ENCODE measurements at regions not wholly inside any gene's neighbourhood (a gene's known extent, or its start where the extent isn't known, plus 50 kb on each side); places are given as distances from the start of the nearest gene placed in this dataset.

DNA sequence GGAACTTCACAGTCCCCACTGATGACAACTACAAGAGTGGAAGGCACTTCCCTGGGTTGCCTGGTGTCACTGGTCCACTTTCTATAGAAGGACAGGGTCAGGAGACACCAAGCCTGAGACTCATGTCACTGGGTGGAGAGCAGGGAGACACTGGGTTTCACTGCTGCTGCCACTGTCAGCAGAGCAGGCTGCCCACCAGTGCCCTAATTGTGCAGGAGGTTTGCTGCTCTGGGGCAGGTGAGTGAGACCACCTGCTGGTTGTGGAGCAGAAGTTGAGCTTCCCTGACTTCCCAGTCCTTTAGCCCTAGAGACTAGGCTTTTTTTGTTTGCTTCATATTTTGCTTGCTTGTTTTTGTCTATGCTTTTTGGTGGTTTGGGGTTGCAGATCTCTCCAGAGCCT, 528.4 kb upstream of the RGMA start:
- H3K4me1 ChIP-seq (ENCODE audit: control insufficient read depth, insufficient read depth, low read length): no peaks in the 10 kb centered on the region
- H3K9me3 ChIP-seq (ENCODE audit: control insufficient read depth, low read depth, low read length): no peaks in the 10 kb centered on the region
- no peaks in the 10 kb centered on the region for H3K36me3 ChIP-seq (ENCODE audit: control insufficient read depth, insufficient read depth, low read length)
- no peak overlapping the region for H3K4me3 ChIP-seq (ENCODE audit: low read length)
- no peak overlapping the region for H3K27ac ChIP-seq (ENCODE audit: low read length)
- H3K27me3 ChIP-seq (ENCODE audit: control insufficient read depth, insufficient read depth, low read length): no peaks in the 10 kb centered on the region
- DNase-seq: no peak

DNA sequence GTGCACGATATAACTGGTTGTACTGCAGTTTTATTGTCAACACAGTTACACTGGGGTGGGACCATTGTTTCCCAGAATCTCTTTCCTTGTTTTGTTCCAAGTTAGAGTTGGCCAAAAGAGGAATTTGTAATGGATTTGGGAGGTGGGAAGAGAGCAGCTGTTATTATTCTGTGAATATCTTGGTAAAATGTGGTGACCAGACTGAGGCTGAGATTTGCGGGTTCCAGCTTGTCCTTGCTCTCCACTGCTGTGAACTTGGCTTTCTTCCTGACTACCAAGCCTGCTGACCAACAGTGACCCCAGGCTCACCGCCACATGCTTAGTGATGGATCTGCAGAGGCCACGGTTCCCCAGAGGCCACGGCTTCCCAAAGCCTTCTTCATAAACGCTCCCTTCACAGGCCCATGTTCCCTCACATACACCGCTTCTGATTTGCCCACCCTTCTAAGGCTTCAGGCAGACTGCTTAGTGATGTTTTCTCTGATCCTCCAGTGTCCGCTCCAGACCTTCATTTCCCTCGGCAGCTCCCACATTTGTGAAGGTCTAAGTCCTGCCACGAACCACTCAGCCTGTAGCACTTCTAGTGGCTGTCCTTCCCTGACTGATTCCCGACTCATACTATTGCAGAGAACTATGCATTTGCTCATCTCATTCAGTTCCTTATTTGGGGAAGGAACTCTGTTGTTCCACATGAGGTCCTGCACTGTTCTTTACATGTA, 525.5 kb upstream of the RGMA start:
- DNase-seq: no peak
- H3K4me3 ChIP-seq (ENCODE audit: low read length): no peak overlapping the region
- 100% methylated on average over 1 of the region's 11 CpGs for WGBS (ENCODE audit: insufficient coverage, low lambda C conversion rate)
- H3K36me3 ChIP-seq (ENCODE audit: control insufficient read depth, insufficient read depth, low read length): no peaks in the 10 kb centered on the region
- no peak overlapping the region for H3K27ac ChIP-seq (ENCODE audit: low read length)
- H3K4me1 ChIP-seq (ENCODE audit: control insufficient read depth, insufficient read depth, low read length): no peaks in the 10 kb centered on the region
- no peaks in the 10 kb centered on the region for H3K27me3 ChIP-seq (ENCODE audit: control insufficient read depth, insufficient read depth, low read length)
- no peaks in the 10 kb centered on the region for H3K9me3 ChIP-seq (ENCODE audit: control insufficient read depth, low read depth, low read length)

DNA sequence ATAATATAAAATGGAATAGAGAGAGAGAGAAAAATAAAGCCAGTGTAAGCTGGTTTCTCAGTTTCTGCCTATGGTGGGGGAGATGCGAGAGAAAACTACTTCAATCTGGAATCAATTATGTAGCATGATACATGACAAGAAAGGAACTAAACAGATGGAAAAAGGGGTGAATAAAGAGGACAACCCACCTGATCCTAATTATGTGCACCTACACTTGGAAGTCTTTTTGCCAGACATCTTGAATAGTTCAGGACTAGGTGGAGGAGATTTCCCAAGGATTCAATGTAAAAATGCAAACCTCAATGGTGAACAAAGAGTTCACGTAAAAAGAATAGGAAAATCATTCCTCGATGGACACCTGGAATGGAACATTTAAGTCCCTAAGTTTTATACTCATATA, 524.4 kb upstream of the RGMA start:
- H3K36me3 ChIP-seq (ENCODE audit: control insufficient read depth, insufficient read depth, low read length): no peaks in the 10 kb centered on the region
- 84% methylated on average over 3 of the region's 3 CpGs for WGBS (ENCODE audit: insufficient coverage, low lambda C conversion rate)
- H3K4me3 ChIP-seq (ENCODE audit: low read length): no peak overlapping the region
- no peak for DNase-seq
- no peaks in the 10 kb centered on the region for H3K27me3 ChIP-seq (ENCODE audit: control insufficient read depth, insufficient read depth, low read length)
- no peak overlapping the region for H3K27ac ChIP-seq (ENCODE audit: low read length)
- no peaks in the 10 kb centered on the region for H3K4me1 ChIP-seq (ENCODE audit: control insufficient read depth, insufficient read depth, low read length)
- no peaks in the 10 kb centered on the region for H3K9me3 ChIP-seq (ENCODE audit: control insufficient read depth, low read depth, low read length)

DNA sequence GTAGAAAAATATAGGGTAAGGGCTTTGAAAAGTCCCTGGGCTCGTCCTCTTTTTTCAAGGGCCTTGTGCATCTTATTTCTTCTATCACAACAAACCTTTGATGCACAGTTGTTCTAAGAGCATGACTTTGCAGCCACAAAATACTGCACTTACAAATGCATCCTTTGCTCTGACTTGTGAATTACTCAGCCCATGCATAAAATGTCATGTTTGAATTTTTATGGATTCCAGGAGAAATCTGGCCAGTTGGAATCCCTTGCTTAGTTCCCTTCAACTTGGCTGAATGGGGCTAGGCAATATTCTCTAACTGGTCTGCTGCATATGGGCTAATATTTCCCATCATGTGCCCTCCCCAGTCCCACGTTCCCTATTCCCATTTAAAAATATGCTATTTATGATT, 523.9 kb upstream of the RGMA start:
- Histone ChIP-seq H3K4me3 (ENCODE audit: low read length) (no peak overlapping the region), H3K4me1 (ENCODE audit: control insufficient read depth, insufficient read depth, low read length) (no peaks in the 10 kb centered on the region), H3K9me3 (ENCODE audit: control insufficient read depth, low read depth, low read length) (no peaks in the 10 kb centered on the region), H3K27ac (ENCODE audit: low read length) (no peak overlapping the region), H3K36me3 (ENCODE audit: control insufficient read depth, insufficient read depth, low read length) (no peaks in the 10 kb centered on the region), H3K27me3 (ENCODE audit: control insufficient read depth, insufficient read depth, low read length) (no peaks in the 10 kb centered on the region)
- 70% methylated on average over 2 of the region's 2 CpGs for WGBS (ENCODE audit: insufficient coverage, low lambda C conversion rate)
- DNase-seq: no peak

DNA sequence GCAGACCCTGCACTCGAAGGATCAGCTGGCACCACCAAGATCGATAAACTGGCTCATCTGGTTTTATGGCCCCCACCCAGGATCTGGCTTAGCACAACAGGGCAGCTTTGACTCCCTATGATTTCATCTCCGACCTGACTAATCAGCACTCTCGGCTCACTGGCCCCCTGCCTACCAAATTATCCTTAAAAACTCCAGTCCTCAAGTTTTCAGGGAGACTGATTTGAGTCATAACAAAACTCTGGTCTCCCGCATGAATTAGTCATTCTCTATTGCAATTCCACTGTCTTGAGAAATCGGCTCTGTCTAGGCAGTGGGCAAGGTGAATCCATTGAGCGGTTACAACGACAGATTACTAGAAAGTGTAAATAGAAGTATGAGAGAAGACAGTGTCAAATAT, 521.9 kb upstream of the RGMA start:
- Histone ChIP-seq H3K27ac (ENCODE audit: low read length) (no peak overlapping the region), H3K36me3 (ENCODE audit: control insufficient read depth, insufficient read depth, low read length) (no peaks in the 10 kb centered on the region), H3K4me3 (ENCODE audit: low read length) (no peak overlapping the region), H3K27me3 (ENCODE audit: control insufficient read depth, insufficient read depth, low read length) (no peaks in the 10 kb centered on the region), H3K4me1 (ENCODE audit: control insufficient read depth, insufficient read depth, low read length) (no peaks in the 10 kb centered on the region), H3K9me3 (ENCODE audit: control insufficient read depth, low read depth, low read length) (no peaks in the 10 kb centered on the region)
- 90% methylated on average over 2 of the region's 8 CpGs for WGBS (ENCODE audit: insufficient coverage, low lambda C conversion rate)
- no peak for DNase-seq

DNA sequence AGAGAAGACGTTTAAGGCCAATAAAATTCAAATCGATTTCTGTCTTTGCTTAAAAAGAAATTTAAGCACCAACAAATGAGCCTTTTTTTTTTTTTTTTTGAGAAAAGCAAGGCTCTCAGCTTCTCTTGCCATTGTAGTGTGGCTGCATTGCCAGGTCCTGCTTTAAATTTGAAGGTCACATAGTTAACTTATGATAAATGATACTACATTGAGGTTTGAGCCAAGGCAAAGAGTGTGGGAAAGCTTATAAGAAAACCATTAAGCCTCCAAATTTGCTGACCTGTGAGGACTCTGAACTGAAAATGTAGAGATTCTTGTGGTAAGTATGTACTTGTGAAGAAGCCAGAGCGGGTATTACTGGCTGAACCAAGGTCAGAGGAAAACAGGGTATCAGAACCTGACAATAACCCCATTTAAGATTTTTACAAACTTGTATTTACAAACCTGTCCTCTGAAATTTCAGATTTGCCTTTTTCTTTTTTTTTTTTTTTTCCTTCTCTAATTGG, 519.7 kb upstream of the RGMA start:
- Histone ChIP-seq H3K9me3 (ENCODE audit: control insufficient read depth, low read depth, low read length) (no peaks in the 10 kb centered on the region), H3K4me3 (ENCODE audit: low read length) (no peak overlapping the region), H3K27me3 (ENCODE audit: control insufficient read depth, insufficient read depth, low read length) (no peaks in the 10 kb centered on the region), H3K27ac (ENCODE audit: low read length) (no peak overlapping the region), H3K4me1 (ENCODE audit: control insufficient read depth, insufficient read depth, low read length) (no peaks in the 10 kb centered on the region), H3K36me3 (ENCODE audit: control insufficient read depth, insufficient read depth, low read length) (no peaks in the 10 kb centered on the region)
- WGBS (ENCODE audit: insufficient coverage, low lambda C conversion rate): 88% methylated on average over 3 of the region's 3 CpGs
- DNase-seq: no peak

DNA sequence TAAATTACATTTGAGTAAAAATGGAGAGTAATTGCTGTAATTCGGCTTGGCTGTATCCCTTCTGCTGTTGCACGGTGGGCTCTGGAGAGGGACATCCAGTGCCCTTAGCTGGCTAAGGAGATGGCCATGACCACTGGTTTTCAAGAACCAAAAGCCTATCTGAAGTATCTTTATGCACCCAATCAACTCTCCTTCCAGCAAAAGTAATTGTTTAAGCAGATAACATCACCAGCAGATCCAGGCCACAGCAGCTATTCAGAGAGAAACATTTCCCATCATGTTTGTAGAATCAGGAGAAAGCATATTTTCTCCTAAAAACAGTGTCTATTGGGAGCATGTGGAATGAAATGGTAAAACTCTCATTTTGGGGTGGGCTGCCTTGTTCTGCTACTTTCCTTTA, 514.5 kb upstream of the RGMA start:
- H3K4me3 ChIP-seq (ENCODE audit: low read length): no peak overlapping the region
- no peaks in the 10 kb centered on the region for H3K27me3 ChIP-seq (ENCODE audit: control insufficient read depth, insufficient read depth, low read length)
- no peaks in the 10 kb centered on the region for H3K4me1 ChIP-seq (ENCODE audit: control insufficient read depth, insufficient read depth, low read length)
- H3K27ac ChIP-seq (ENCODE audit: low read length): no peak overlapping the region
- no CpG with 5 or more reads among the region's 2 CpGs for WGBS (ENCODE audit: insufficient coverage, low lambda C conversion rate)
- no peaks in the 10 kb centered on the region for H3K9me3 ChIP-seq (ENCODE audit: control insufficient read depth, low read depth, low read length)
- no peaks in the 10 kb centered on the region for H3K36me3 ChIP-seq (ENCODE audit: control insufficient read depth, insufficient read depth, low read length)
- DNase-seq: no peak

DNA sequence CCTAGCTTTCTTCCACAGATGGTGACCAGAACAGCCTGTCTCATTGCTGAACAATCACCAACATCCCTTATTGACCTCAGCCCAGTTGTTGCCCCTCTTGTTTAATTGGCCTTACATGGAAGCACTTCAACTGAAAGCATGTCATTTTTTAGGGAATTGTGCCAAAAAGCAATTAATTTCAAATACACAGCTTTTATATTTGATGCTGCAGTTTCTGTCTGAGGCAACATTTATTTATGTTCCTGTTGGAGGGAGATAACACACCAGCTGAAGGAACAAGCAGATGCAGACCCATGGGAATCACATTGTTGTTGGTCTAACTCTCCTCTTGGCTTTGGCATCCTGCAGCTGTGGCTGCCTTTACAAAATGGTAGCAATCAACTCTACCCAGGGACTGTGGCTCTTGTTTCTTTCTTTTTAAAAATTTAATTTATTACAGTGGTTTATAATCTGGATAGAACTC, 498.1 kb upstream of the RGMA start:
- H3K4me3 ChIP-seq (ENCODE audit: low read length): no peak overlapping the region
- DNase-seq: no peak
- H3K4me1 ChIP-seq (ENCODE audit: control insufficient read depth, insufficient read depth, low read length): no peaks in the 10 kb centered on the region
- no peaks in the 10 kb centered on the region for H3K36me3 ChIP-seq (ENCODE audit: control insufficient read depth, insufficient read depth, low read length)
- H3K9me3 ChIP-seq (ENCODE audit: control insufficient read depth, low read depth, low read length): no peaks in the 10 kb centered on the region
- no peak overlapping the region for H3K27ac ChIP-seq (ENCODE audit: low read length)
- no peaks in the 10 kb centered on the region for H3K27me3 ChIP-seq (ENCODE audit: control insufficient read depth, insufficient read depth, low read length)

DNA sequence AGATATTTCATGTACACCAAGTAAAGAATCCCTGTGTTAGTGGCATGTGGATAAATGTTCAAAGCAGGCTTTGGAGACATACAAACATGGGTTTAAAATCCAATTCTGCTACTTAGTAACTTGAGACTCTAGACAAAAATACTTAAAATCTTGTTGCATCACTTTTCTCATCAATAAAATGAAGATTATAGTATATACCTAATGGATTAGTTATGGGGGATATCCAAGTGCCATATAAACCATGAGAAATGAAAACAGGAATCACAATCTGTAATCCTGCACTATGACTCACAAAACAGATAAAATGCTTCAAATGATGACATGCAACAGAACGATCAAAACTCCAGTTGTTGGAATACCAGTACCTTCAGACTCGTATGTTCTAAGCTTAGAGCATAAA, 496.0 kb upstream of the RGMA start:
- Histone ChIP-seq H3K9me3 (ENCODE audit: control insufficient read depth, low read depth, low read length) (no peaks in the 10 kb centered on the region), H3K4me3 (ENCODE audit: low read length) (no peak overlapping the region), H3K27ac (ENCODE audit: low read length) (no peak overlapping the region), H3K4me1 (ENCODE audit: control insufficient read depth, insufficient read depth, low read length) (no peaks in the 10 kb centered on the region), H3K27me3 (ENCODE audit: control insufficient read depth, insufficient read depth, low read length) (no peaks in the 10 kb centered on the region), H3K36me3 (ENCODE audit: control insufficient read depth, insufficient read depth, low read length) (no peaks in the 10 kb centered on the region)
- WGBS (ENCODE audit: insufficient coverage, low lambda C conversion rate): 92% methylated on average over 2 of the region's 2 CpGs
- DNase-seq: no peak

DNA sequence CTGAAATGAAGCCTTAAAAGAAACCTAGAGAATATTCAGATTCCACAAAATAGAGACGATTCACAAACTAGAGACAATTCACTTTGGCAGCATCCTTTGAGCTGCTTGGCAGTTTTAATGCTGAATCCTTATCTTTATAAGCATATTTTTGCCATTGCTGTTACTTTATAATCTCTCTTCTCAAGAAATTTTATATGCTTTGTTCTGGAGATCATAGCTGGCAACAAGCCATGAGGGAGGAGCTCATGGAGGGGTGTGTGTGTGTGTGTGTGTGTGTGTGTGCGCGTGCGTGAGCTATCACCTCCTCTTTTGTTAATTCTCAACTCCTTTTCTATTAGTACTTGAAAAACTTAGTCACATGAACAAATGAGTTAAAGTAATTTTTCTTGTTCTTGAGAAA, 495.0 kb upstream of the RGMA start:
- DNase-seq: no peak
- no peak overlapping the region for H3K27ac ChIP-seq (ENCODE audit: low read length)

DNA sequence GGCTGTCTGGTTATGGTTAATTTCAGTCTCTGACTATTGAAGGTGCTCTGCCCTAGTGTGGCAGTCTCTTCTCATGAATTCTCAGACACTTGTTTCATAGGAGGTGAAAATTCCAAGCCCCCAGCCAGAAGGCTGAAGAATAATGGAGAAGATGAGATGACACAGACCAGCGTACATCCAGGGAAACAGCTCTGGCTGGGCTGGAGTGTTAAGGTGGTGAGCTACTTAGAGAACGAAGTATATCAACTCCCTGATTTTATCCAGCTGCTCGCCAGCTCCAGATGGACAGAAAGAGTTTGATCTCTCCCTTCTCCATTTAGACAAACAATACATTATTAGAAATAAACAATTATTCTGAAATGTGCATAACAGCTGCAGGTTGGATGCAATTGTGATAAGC, 494.5 kb upstream of the RGMA start:
- Histone ChIP-seq H3K4me3 (ENCODE audit: low read length) (no peak overlapping the region), H3K27ac (ENCODE audit: low read length) (no peak overlapping the region), H3K36me3 (ENCODE audit: control insufficient read depth, insufficient read depth, low read length) (no peaks in the 10 kb centered on the region), H3K4me1 (ENCODE audit: control insufficient read depth, insufficient read depth, low read length) (no peaks in the 10 kb centered on the region), H3K27me3 (ENCODE audit: control insufficient read depth, insufficient read depth, low read length) (no peaks in the 10 kb centered on the region), H3K9me3 (ENCODE audit: control insufficient read depth, low read depth, low read length) (no peaks in the 10 kb centered on the region)
- no peak for DNase-seq
- WGBS (ENCODE audit: insufficient coverage, low lambda C conversion rate): 75% methylated on average over 1 of the region's 3 CpGs

More for the DNA sequence above, 495.0 kb upstream of the RGMA start:
- H3K36me3 ChIP-seq (ENCODE audit: control insufficient read depth, insufficient read depth, low read length): no peaks in the 10 kb centered on the region
- no peak overlapping the region for H3K4me3 ChIP-seq (ENCODE audit: low read length)
- H3K9me3 ChIP-seq (ENCODE audit: control insufficient read depth, low read depth, low read length): no peaks in the 10 kb centered on the region
- no peaks in the 10 kb centered on the region for H3K4me1 ChIP-seq (ENCODE audit: control insufficient read depth, insufficient read depth, low read length)
- WGBS (ENCODE audit: insufficient coverage, low lambda C conversion rate): 40% methylated on average over 1 of the region's 4 CpGs
- no peaks in the 10 kb centered on the region for H3K27me3 ChIP-seq (ENCODE audit: control insufficient read depth, insufficient read depth, low read length)
